SIG-M5 treated with dmso at 0.1 percent for 504 hours (cell line): ENCODE measurements at regions not wholly inside any gene's neighbourhood (a gene's known extent, or its start where the extent isn't known, plus 50 kb on each side); places are given as distances from the start of the nearest gene placed in this dataset.

Source experiments
- DNase-seq: peaks from one replicate; lab custom pipeline; 2025; ENCODE audit not compliant: unreplicated experiment; lab: John Stamatoyannopoulos, UW

DNA sequence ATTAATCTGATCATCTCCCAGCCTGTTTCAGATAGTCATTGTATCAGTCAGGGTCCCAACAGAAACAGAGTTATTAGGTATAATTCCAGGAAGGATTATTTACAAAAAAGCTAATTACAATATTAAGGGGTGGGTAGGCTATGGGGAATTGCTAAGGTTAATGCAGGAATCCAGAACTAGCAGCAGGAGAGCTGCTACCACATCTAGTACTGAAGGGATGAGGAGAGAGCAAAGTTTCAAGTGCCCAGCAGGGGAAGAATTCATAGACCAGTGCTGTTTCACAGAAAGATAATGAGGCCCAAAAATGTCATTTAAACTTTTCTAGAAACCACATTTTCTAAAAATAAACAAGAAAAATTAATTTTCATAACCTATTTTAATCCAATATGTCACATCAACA lies 284.2 kb downstream of the HACE1 start:
- no peak for DNase-seq

DNA sequence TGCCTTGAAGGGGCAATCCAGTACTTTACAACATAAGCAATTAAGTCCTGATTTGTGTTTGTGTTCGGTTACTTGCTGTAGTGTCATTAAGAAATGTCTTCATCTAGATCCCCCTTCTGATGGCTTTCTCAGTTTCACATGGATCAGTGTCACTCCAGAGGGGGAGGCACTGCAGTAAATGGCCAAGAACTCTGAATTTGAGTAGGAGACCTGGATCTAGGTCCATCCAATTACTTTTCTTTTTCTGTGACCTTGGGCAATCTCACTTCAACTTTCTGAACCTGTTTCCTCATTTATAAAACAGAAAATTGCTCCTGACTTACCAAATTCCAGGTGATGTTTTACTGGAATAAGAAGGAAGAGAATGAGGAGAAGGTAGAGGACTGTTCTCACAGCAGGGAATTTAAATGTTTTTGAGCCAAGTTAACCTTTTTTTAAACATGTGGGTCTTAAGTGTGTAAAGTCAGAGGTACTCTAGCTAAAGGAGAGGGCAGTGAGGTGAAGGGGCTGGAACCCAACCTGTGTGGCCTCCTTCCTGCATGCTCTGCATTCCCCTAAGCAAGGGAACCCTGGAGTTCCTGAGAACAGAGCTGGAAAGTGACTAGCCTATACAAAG lies 285.5 kb downstream of the HACE1 start:
- no peak for DNase-seq

DNA sequence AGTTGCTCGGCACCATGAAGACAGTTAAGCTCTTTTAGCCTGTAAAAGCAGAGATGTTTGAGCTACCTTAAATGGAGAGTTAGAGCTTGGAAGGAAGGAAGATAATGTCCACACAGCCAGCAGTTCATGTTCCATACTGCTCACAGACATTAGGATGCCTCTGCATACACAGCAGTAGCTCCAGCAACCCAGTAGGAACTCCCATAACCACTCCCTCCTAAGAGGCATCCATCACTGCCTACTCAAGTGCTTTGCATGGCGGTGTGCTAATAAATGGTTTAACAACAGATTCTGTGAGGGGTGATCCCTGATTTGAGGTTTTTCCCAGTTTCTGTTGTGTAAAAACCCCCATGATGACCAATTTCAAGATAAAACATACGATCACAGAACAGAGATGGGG lies 286.4 kb downstream of the HACE1 start:
- DNase-seq, result no peak

DNA sequence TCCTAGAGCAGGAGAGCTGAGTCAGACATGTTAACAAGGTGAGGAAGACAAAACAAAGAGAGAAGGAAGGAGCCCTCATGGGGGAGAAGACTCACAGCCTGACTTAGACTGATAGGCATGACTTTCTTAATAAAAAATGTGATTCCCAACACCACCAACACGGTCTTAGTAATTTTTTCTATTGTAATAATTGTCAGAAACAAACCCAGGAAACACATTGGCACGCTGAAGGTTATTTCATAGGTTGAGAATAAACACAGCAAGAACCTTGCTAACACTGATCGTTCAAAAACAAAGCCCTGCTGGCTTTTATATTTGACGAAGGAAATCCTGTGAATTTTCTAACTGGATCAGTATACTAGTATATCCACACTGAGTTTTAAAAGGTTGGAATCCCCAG lies 286.8 kb downstream of the HACE1 start:
- DNase-seq, result no peak

DNA sequence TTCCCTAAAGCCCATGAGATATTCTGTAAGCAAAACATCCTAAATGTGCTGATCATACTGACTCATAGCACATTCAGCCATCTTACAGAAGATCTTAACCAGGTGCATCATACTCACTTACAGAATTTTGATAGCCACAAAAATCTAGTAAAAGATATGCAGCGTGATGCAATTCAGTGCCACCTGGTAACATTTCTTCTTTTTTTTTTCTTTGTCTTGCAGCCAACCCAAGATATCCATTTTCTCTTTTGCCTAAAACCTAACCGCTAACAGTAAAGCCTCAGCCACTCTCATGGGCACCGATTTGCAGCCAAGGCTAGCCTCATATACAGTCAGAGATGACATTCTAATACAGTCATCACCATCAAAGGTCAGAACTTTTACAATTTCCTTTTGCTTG lies 293.3 kb downstream of the HACE1 start:
- no peak for DNase-seq

DNA sequence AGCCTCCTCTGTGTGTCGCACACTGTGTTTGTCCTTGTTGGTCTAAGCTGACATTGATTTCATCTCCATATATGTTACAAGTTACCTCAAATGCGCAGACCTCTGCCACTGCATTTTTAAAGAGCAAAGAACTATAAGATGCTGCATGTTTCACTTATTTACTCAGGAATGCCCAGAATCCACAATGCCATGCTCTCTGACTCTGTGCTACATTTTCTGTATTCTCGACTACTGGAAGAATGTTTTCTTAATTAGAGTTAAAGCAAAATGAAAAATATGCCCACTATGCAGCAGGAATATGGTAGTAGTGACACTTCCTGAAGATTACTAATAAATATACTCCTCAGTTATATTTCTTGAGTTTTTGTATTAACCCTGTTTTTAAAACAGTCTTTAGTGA lies 296.4 kb downstream of the HACE1 start:
- no peak for DNase-seq

DNA sequence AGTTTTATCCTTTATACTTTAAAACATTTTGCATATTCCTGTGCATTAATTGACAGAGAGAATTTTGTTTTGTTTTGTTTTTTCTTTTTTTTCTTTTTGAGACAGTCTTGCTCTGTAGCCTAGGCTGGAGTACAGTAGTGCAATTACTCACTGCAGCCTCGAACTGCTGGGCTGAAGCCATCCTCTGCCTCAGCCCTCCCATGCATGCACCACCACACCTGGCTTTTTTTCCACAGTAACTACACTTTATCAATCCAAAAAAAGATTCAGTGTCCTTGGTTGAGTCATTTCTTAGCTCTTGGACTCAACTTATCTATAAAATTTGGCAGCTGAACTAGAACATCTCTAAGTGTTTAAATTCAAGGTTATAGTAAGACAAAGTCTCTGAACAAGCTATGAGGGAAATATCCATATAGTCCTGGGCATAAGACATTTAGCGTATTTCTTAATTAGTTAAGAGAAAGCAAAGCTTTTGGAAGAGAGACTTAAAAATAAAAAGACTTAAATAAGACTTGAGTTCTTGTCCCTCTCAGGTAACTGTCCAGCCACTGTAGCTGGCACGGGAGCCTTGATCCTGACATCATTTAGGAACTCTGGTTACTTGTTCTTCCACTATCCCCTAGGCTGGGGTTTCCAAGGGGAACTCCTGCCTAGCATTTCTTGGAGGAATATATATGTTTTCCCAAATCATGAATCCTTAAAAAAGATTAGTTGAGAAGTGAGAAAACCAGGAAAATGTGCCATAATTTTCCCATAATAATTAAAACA lies 300.1 kb downstream of the HACE1 start:
- no peak for DNase-seq

DNA sequence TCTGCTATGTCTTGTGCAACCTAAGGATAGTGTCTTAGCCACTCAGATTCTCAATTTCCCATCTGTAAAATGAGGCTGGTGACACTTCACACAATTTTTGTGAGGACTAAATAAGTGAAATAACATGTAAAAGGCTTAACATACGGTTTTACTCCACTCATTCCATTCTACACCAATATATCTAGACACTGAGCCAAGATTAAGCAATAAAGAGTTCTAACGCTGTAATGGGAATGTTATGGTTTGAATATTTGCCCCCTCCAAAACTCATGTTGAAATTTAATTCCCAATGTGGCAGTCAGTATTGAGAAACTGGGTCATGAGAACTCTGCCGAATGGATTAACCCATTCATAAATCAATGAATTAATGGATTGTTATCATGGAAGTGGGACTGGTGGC lies 301.0 kb downstream of the HACE1 start:
- DNase-seq, result no peak

DNA sequence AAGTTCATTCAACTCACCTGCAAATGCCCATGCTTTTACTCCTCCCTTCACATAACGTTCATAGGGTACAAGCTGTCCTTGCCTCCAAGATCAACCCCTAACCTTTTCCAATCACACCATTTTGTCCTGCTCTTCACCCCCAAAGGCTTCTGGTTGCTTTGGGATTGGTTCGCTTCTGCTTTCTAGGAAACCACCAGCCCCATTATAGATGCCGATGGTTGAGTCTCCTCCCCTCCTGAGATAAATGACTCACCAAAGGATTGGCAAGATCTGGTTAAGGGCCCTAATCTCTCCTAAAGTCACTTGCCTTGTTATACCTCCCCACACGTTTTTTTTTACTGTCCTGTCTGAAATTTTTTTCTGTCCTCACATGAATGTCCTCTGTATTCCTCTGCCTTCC lies 311.4 kb downstream of the HACE1 start:
- DNase-seq, result no peak

DNA sequence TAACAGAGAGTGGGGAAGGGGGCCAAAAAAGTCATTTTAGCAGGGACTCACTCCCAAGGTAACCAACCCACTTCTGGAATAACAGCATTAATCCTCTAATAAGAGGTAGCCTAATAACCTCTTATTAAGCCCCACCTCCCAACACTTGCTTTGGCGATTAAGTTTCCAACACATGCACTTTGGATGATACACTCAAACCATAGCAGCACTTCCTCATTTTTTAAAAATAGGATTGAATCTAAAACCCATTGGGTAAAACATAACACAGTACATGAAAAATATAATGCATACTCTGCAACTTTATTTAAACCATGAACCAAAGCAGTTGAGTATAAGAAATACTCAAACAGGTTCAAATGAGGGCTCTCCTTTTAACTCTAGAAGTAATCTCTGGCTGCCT lies 318.3 kb downstream of the HACE1 start:
- DNase-seq, result peak; percentile 6

DNA sequence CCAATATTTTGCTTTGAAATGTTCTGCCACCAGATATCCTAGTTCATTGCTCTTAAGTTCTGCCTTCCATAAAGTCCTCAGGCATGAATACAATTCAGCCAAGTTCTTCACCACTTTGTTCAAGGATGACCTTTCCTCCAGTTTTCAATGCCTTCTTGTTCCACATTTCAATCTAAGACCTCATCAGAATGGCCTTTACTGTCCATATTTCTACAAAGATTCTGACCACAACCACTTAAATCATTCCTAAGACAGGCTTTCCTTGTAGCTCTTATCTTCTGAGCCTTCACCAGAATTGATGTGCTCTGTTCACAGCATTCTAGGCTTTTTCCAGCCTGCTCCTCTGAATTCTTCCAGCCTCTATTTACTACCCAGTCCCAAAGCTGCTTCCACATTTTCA lies 319.0 kb downstream of the HACE1 start:
- no peak for DNase-seq

DNA sequence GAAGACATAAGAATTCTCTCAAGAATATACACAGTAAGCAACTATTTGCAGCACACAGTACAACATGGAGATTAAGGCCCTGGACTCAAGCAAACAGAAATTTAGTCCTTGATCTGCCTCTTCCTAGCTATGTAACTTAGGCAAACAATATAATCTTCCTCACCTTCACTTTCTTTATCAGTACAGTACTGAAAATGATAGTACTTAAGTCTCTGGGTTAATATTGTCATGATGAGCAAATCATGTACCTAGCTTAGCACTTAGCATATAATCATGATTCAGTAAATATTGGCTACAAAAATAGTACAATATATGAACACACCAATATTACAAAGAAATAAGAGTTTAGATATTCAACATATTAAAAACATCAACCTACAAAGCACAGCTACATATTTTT lies 320.5 kb downstream of the HACE1 start:
- no peak for DNase-seq

DNA sequence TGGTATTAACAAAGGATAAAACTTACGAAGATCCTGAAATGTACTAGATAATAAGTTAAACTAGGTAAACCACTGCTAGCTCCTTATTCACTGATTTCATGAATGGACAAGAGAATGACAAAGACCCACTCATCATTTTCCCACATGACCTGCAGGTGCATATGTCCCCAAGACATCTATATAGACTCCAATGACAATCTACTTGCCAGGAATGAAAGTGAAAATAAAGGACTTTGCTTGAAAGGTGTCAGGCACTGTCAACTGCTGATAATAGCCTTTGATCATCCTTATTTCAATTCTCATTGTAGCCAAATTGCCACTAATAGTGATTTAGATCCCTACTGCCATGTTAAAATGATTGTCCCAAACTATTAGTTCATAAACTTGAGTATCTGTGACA lies 321.8 kb downstream of the HACE1 start:
- DNase-seq, result no peak

DNA sequence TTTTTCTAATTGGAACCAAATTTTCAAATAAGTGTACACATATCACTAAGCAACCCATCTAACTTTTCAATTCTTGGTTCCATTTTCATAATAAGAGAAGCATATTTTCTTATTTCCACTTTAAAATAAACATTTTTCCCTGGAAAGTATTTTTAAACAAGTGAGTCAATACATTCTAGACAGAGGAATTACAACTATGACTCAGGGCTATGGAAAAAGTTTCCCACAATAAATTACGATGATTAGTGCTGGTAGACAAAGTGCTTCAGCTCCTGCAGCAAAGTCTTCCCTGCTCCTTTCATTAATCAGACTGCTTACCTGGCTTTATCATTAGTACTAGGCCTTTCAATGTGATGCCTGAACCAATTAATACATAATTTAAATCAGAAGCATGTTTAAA lies 322.5 kb downstream of the HACE1 start:
- DNase-seq, result no peak

DNA sequence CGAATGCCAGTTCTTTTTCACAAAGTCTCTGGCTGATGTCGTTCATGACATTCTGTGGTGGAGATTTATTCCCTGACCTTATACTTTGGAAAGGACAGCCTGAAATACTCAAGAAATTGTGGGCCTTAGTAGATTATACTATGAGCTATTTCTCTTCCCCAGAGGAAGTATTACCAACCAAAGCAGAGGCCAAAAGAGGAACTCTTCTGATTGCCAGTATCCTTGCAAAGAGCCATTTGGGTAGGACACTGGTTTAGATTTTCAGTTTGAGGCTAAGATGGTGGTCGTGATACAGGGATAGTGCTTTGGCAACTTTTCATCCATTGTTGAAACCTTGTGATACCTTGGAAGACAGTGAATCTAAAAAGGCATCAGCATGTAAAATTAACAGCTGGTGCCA lies 327.3 kb downstream of the HACE1 start:
- DNase-seq, result no peak

DNA sequence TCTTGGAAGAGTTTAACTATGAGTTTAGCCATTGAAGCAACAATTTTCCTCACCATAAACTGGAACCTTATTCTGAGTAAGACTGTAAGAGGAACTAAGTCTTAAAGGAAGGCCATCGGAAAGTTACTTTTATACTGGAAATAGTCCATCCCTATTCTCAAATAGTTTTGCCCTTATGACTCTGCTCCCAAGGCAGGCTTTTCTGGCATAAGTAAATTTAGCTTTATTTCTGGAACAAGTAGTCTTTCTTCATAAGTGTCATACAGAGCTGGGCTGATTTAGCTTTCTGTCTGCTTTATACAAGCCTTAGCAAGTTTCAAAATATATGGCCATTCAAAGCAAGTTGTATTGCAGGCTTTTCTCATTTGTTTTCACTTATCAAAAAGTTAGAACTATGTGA lies 328.1 kb downstream of the HACE1 start:
- DNase-seq, result no peak

DNA sequence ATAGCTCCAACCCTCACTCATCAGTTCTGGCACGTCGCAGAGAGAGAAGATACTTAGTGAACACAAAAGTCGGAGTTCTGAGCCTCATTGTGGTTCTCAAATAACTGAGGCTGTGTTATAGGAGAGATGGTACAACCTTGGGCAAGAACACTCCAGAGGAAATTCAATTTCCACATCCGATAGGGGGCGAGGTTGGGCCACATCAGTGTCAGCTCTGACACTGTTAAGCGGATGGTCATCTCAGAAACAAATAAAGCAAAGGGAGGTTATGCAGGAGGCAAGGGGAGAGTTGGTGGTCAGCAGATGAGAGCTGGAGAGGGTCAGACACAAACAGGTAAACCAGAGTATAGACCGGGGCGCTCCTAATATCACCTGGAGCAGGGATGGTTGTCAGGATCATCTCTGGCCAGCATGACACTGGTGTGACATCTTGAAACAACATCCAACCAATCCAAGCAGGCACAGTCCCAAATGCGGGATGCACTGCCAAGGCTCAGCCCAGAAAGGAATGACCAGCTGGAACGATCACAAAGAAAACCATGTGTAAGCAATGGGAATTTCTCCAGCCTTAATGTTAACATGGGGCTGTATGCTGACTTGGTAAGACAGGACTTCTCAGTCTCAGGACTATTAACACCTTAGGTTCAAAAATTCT lies 331.8 kb downstream of the HACE1 start:
- DNase-seq, result no peak

DNA sequence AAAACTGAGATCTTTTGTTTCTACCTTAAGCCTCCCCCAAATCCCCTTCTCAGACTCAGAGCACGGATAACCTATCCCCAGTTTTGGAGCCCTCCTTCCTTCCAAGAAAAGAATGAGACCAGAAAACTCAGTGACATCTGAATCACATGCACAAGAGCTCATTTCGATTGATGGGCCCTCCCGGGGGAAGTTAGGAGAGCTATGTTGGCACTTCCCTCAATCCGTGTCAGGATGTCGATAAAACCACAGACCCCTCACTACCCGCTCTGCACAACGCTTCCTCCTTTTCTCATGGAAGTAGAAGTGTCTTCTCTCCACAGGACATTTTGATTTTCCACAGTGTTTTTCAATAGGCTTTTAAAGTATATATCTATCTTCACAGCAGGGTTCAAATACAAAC lies 332.4 kb downstream of the HACE1 start:
- peak; percentile 23 for DNase-seq

DNA sequence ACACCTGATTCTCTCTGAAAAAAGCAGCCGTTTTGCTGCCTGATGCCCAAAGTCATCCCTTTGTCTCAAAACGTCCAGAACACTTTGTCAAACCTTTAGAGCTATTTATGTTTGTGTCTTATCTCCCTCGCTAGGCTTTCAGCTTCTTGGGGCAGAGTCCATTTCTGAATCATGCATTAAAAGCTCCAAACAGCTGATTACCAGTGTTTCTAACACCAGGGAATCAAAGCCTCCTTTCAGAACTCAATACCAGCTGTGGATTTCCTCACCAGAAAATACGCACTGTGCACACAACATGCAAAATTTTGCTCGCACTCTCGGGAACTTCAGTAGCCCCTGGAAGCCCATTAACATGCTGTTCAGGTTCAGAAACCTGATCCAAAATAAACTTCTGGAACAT lies 333.3 kb downstream of the HACE1 start:
- DNase-seq, result no peak

DNA sequence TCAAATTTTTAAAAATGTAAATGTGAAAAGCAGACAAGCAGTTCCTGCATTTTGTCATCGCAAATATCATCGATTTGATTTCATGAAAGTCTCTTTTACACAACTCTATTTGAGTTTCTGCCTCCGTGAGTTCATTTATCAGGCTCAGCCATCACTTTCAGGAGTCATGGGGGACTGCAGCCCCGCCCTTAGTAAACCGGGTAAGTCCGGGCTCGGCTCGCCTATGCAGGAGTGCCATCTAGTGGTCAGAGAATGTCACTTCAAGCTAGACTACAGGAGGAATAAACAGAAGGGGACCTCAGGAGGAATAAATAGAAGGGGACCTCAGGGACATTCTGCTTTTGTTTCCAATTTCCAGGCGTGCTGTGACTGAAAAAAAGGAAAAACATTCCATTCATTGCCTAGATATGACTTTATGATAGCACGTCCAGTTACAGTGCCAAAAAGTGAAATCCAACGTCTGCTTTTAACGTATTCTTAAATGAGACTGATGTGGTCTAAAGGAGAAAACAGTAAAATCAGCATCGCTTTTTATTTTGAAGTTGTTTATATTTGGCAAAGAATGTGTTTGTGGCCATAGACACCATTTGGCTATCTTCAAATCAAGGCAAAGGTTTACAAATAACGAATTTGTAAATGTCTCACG lies 333.9 kb downstream of the HACE1 start:
- DNase-seq, result peak; percentile 69

DNA sequence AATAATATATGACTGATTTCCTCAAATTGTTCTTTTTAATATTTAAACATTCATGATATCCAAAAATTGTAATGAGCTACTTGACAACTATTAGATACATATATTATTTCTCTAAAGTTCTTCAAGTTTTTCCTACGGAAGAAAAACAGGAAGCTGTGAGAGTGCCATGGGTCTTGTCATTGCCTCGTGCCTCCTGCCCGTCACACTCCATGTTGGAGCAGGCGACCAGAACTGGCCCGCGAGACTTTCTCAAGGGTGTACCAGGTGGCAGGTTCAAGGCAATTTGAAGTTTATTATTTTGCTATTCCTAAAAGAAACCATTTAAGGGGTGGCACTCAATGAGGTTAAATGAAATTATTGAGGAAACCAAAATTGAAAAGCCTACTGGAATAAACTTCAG lies 337.2 kb downstream of the HACE1 start:
- no peak for DNase-seq

DNA sequence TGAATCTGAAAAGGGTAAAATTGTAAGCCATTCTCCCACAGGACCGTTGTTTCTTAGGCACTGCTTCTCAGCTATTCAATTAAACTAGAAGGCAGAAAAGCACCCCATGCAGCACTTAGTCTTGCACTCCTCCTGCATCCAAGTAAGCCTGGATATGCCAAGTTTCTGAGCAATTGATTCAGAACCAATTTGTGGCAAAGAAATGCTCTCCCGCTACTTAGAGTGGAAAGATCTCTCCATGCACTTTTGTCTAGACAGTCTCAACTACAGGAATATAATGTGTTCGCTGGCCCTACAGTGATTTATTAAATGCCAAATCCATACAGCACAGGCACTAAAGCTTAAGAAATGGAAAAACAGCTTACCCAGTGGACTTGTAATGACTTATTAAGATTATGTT lies 338.5 kb downstream of the HACE1 start:
- no peak for DNase-seq
